HG03439 (cell line): ENCODE measurements at regions not wholly inside any gene's neighbourhood (a gene's known extent, or its start where the extent isn't known, plus 50 kb on each side); places are given as distances from the start of the nearest gene placed in this dataset.

ENCODE experiments used
- ATAC-seq: cut with Tn5 transposase; IDR thresholded peaks from one replicate; pipeline ENCODE4 v1.9.1; 2021; ENCODE audit warnings: mild to moderate bottlenecking, moderate library complexity; ENCODE audit not compliant: unreplicated experiment

GRCh38 chr6:156167016-156167624, 610.1 kb upstream of the ARID1B start:
- ATAC-seq, result no peak

- no peak for ATAC-seq
Observed at GRCh38 chr6:156166093-156166492, 611.1 kb upstream of the ARID1B start.

DNA sequence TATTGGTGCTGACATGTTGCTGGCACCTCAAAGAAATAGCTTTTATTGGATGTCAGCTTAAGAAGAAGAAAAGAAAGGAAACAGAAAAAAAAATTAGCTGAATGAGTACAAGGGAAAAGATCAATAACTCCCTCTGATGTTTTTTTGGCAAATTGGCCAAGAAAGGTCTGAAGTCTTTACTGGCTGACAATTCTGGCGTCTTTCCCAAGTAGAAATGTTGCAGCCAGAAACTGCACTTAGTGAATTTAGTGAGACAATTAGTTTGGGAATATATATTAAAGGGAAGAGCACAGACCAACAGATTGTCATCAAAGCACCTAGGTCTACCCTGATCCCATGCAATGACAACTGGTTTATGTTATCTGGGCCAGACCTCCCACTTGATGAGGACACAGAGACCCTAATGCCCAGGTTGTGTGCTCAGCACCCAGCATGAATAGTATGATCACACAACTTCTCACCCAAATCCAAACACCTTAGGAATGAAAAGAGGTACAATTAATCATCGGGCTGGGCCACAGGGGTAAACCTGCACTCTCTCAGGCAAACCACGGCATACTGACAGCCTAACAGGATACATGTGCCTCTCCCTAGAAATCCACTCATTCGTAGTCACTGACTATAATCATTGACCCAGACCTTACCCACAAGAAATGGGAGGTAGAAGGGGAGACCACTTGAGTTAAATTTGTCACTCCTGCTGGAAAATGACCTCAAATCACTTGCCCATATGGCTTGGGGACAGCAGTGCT, 612.3 kb upstream of the ARID1B start:
- no peak for ATAC-seq

GRCh38 chr6:156163311-156163710, 613.9 kb upstream of the ARID1B start:
- no peak for ATAC-seq

DNA sequence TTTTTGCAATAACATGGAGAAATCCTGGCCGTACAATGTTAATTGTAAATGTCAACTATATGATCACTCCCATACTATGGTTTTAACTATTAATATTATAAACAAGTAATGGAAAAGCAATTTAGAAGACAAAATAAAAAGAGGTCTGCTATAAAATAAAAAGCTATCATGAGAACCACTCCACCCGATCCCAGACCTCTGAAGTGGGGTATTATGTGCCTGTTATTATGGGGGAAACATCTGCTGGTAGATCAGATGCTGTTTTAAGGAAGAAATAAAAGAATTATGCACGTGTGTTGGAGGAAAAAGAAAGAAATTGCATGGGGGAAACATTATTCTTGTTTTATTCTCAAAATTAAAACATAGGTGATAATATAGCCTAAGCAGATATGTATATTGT, 615.7 kb upstream of the ARID1B start:
- ATAC-seq, result no peak

GRCh38 chr6:156160795-156161165, 616.4 kb upstream of the ARID1B start:
- ATAC-seq, result no peak

GRCh38 chr6:156160007-156160794, 617.0 kb upstream of the ARID1B start:
- no peak for ATAC-seq

DNA sequence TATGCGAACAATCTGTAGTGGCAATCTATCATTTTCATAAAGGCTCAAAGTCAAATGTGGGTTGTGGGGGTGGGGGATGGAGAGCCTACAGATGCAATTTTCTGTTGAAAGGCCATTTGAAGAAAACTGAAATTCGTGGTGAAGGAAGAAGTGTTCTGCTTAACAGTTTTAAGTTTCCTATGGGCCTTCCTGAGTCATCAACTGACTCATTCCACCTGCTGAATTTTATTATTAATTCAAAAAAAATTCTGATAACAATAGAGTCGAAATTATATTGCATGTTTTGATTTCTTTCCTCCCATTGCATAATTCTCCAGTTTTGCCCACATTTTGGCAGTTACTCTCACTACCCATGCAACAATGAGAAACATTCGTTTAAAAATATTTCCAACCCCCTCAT, 622.3 kb upstream of the ARID1B start:
- ATAC-seq, result no peak

- no peak for ATAC-seq
Observed at GRCh38 chr6:156150391-156150790, 626.8 kb upstream of the ARID1B start.

DNA sequence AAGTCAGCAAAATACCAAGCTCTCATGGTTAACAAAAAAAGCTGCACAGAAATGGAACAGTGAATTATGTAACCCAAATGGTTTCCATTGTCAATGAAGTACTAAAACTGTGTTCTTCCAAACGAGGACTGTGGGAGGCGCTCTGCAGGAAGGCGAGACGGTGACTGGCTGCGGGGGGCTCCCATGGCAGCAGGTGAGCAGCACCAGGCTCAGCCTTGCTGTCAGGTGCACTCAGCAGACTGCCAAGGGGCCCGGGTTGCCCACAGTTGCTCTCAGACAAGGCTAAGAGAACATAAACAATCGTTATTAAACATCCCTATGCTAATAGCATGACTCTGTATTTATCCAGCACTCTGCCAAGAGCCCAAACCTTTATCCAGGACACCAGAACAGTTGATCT, 630.3 kb upstream of the ARID1B start:
- no peak for ATAC-seq

- peak; percentile 90 for ATAC-seq
Observed at GRCh38 chr6:156131221-156131903, 645.8 kb upstream of the ARID1B start.

- no peak for ATAC-seq
Observed at GRCh38 chr6:156126535-156126934, 650.6 kb upstream of the ARID1B start.

DNA sequence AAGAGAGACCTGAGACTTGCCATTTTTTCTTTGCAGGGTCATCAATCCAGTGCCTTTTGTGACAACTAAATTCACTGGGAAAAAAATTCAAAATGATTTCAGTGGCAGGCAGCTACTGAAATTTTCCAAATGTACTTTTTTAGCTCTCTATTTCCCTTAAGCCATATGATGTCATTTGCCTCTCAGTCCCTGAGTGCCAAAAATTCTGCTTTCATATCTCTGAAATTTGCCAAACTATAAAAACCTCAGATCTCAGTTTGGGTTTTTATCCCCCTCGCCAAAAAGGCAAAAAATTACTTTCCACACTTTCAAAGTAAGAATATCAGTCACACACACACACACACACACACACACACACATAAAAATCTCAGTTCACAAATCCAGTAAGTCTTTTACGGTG, 651.3 kb upstream of the ARID1B start:
- ATAC-seq, result no peak

GRCh38 chr6:156123731-156124130, 653.4 kb upstream of the ARID1B start:
- ATAC-seq, result no peak

GRCh38 chr6:156121973-156122372, 655.2 kb upstream of the ARID1B start:
- ATAC-seq, result no peak

- no peak for ATAC-seq
Observed at GRCh38 chr6:156114541-156114940, 658.9 kb upstream of the NOX3 start.

GRCh38 chr6:156113631-156114030, 658.0 kb upstream of the NOX3 start:
- no peak for ATAC-seq

GRCh38 chr6:156111913-156112312, 656.3 kb upstream of the NOX3 start:
- ATAC-seq, result no peak

- no peak for ATAC-seq
Observed at GRCh38 chr6:156110249-156110648, 654.6 kb upstream of the NOX3 start.

GRCh38 chr6:156109713-156110112, 654.1 kb upstream of the NOX3 start:
- no peak for ATAC-seq

DNA sequence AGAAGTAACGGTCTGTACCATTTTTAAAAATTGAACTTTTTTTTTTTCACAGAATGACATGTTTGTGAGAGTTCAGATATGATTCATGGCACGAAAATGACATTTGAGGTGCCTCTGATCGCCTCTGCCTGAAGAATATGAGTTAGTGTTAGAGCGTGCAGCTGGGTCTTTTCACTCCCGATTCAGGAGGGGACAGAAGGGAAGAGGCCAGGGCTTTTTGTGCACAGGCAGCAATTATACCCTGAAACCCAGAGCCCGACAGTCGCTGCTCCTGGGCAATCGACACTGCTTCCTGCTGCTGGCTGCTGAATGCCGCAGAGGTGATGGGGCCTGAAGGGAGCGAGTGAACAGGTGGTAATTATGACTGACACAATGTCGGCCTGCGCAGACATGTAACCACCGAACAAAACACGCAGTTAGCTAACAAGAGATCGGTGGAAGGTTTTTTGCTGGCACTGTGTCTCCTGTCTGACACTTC, 652.0 kb upstream of the NOX3 start:
- no peak for ATAC-seq
